ENCODE measurements at regions not wholly inside any gene's neighbourhood (a gene's known extent, or its start where the extent isn't known, plus 50 kb on each side); places are given as distances from the start of the nearest gene placed in this dataset.
"Not testable (repeated sequence)": the region's sequence is repeated elsewhere in the genome, so short reads cannot be mapped to it uniquely, and the experiment has no call there.

DNA sequence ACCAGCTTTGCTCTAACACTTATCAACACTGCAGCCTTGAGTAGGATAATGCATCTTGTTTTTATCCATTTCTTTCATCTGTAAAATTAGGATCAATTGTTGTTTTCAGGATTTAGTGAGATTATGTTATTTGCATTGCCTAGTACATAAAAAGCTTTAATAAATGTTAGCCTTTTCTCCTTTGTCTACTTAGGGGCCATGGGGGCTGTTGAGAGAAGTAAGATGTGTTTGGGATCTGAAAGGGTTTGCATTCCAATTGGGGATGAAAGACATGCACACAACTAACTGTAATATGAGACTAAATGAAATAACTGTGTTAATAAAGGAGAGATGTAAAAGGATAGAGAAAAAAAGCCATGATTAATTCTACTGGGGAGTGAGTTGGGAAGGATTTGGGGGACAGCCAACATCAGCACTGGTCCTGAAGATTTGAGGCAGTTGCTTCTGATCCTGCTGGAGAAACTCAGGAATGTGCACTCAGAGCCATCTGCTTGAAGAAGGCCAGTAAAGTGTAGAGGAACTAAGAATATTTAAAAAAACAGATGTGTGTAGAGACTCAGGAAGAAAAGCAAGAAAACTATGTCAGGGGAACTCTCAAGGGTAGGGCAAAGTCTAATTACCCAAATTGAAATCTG lies 236.3 kb downstream of the OLFM4 start:
- no peak overlapping the region for H3K27ac ChIP-seq
- DNase-seq (ENCODE audit: low read depth, low spot score), result no peak

DNA sequence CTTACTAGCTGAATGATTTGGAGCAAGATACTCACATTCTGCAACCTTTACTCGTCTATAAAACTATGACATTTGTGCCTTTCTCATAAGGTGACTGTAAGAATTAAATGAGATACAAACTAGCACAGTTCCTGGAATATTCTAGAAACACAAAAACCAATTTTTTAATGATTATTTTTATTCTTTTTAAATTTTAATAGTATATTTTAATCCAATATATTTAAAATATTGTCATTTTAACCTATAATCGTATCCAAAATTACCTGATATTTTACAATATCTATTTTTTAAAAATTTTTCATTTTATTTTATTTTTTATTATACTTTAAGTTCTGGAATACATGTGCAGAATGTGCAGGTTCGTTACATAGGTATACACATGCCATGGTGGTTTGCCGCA lies 238.1 kb downstream of the OLFM4 start:
- no peak for DNase-seq (ENCODE audit: low read depth, low spot score)

GRCh38 chr13:53269634-53270033 lies 241.0 kb downstream of the OLFM4 start:
- no peak overlapping the region for H3K27ac ChIP-seq
- DNase-seq (ENCODE audit: low read depth, low spot score), result no peak

More for the DNA sequence above, 238.1 kb downstream of the OLFM4 start:
- no peak overlapping the region for H3K27ac ChIP-seq

DNA sequence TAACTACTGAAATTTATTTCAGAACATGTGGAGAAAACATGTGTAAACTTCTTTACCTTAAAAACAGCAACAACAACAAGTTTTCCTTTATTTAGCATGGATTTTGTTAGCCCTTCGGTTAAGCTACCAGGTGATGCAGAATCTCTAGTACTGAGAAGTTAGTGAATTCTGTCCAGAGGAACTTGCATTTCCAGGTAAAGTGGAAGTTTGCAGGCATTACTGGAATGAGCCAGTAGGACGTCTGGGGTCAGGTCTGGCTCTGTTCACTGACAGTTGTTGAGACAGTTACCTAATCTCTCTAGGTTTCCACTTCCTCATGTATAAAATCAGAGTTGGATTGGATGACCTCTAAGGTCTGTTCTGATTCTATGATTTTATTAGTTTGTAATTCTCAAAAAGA lies 244.3 kb downstream of the OLFM4 start:
- no peak for DNase-seq (ENCODE audit: low read depth, low spot score)
- no peak overlapping the region for H3K27ac ChIP-seq

- DNase-seq (ENCODE audit: low read depth, low spot score), result no peak
- H3K27ac ChIP-seq, result no peak overlapping the region
Measured at GRCh38 chr13:53276265-53276664, 247.7 kb downstream of the OLFM4 start.

DNA sequence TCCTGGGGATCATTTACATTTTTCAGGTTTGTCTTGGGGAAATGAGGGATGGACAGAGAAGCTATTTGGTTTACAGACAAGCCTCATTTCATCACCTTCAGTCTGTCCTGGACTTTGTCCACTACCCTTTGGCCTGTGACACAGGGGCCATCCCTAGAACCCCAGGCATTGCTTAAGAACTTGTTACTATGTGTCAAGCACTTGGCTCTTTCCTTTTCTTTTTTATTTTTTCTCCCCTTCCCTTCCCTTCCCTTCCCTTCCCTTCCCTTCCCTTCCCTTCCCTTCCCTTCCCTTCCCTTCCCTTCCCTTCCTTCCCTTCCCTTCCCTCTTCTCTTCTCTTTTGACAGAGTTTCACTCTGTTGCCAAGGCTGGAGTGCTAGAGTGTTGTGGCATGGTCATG lies 253.1 kb downstream of the OLFM4 start:
- H3K27ac ChIP-seq, result no peak overlapping the region
- no peak for DNase-seq (ENCODE audit: low read depth, low spot score)

- DNase-seq (ENCODE audit: low read depth, low spot score), result no peak
- H3K27ac ChIP-seq, result no peak overlapping the region
Measured at GRCh38 chr13:53285896-53286430, 257.4 kb downstream of the OLFM4 start.

- no peak for DNase-seq (ENCODE audit: low read depth, low spot score)
- no peak overlapping the region for H3K27ac ChIP-seq
Measured at GRCh38 chr13:53298396-53298795, 269.8 kb downstream of the OLFM4 start.

DNA sequence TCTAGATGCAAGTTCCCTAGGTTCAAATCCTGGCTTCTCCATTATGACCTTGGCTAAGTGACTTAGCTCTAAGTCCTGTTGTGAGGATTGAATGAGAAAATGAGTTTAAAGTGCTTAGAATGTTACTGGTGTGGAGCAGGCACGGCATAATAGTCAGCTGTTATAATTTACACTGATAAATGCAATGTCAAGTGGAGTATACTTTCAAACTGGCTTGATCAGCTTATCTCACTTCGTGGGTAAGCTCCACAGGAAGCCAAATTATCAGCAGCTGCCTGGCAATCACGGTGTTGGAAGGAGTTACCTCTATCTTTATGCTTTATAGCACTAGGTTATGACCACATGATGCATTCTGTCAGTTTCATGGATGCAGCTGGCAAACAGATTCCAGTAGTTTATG lies 272.8 kb downstream of the OLFM4 start:
- no peak overlapping the region for H3K27ac ChIP-seq
- DNase-seq (ENCODE audit: low read depth, low spot score), result no peak

- H3K27ac ChIP-seq; DNase-seq (ENCODE audit: low read depth, low spot score): not testable (repeated sequence)
Measured at GRCh38 chr13:53305419-53305818, 276.8 kb downstream of the OLFM4 start.

DNA sequence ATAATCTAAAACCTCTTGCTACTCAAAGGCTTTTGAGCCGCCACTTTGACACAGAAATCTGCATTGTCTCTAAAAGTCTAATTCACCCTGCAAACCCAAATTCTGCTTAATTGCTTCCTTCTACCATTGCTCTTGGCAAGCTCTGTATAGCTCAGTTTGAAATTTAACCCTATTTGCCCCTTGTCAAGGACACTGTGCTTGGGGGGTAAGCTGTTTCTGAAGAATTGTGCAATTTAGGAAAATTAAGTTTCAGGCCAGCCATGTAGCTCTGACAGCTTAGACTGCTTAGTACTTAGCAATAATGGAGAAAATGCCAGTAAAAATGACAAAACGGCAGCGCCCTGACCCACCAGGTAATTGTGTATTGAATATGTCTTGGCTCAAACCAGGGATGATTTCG lies 282.2 kb downstream of the OLFM4 start:
- DNase-seq (ENCODE audit: low read depth, low spot score), result no peak
- no peak overlapping the region for H3K27ac ChIP-seq

- no peak overlapping the region for H3K27ac ChIP-seq
- no peak for DNase-seq (ENCODE audit: low read depth, low spot score)
Measured at GRCh38 chr13:53311561-53311960, 282.9 kb downstream of the OLFM4 start.

DNA sequence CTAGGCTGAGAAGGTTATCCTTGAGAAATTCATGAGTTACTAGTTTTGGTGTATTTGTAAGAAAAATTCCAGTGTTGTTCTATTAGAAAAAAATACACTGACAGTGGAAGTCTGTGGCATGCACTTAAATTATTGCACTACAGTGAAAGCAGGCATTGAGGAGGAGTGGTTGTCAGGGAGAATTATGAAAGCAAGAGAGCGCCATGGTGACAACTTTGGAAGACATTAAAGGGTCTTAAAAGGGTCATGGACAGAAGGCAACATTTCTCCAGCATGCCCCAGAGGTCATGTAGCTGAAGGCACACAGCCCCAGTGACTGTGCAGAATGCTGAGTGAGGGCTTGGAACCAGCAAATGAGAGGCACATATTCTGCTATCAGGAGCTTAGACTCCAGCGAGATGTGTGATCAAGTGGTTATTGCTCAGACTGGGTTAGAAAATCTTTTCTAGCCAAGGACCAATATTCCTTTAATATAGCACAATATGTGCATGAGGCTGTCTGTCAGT lies 292.7 kb downstream of the OLFM4 start:
- no peak overlapping the region for H3K27ac ChIP-seq
- DNase-seq (ENCODE audit: low read depth, low spot score), result no peak

DNA sequence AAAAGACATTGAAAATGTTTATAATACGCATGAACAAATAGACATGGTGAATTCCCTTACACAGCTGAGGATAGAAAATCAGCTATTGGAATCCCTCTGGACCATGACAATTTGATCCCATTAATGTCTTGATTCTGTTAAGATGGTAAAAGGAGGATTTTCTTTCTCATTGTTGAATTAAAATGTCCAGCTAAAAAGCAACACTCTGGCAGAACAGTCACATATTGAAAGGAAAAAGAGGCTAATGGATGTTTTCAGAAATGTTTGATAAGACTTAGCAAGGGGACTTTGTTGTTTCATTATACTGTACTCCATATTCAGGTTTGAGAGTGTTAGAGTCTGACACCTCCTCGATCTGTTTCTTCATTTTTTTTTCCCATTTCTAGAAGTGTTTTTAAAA lies 296.0 kb downstream of the OLFM4 start:
- no peak overlapping the region for H3K27ac ChIP-seq
- no peak for DNase-seq (ENCODE audit: low read depth, low spot score)

- DNase-seq (ENCODE audit: low read depth, low spot score), result no peak
Measured at GRCh38 chr13:53326716-53327115, 298.1 kb downstream of the OLFM4 start.

DNA sequence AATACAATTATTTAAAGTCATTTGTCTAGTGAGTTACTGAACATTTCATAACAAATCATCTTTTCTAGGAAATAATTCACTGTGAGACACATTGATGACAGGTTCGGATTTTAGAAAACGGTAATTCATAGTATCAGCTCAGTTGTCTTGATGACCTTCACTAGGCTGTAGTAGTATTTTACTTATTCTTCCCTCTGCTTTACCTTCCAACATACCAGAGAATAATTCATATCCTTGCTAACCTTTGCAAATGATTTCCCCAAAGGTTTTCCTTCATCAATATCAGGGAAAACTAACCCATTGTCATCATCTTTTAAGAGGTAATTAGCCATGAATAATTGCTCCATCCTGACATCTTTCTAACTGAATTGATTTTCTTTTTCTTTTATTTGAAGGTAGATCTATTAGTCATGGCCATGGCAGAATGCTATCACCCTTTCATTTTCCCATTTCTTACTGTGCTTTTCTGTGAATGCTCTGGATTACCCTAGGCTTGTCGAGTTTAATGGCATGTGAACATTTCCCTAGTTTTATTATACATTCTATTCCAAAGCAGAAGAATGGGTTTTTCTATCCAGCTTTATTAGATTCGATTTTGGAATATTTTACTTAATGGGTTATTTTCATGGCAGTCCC lies 299.2 kb downstream of the OLFM4 start:
- H3K27ac ChIP-seq, result no peak overlapping the region
- no peak for DNase-seq (ENCODE audit: low read depth, low spot score)

More at GRCh38 chr13:53326716-53327115, 298.1 kb downstream of the OLFM4 start:
- H3K27ac ChIP-seq, result no peak overlapping the region

DNA sequence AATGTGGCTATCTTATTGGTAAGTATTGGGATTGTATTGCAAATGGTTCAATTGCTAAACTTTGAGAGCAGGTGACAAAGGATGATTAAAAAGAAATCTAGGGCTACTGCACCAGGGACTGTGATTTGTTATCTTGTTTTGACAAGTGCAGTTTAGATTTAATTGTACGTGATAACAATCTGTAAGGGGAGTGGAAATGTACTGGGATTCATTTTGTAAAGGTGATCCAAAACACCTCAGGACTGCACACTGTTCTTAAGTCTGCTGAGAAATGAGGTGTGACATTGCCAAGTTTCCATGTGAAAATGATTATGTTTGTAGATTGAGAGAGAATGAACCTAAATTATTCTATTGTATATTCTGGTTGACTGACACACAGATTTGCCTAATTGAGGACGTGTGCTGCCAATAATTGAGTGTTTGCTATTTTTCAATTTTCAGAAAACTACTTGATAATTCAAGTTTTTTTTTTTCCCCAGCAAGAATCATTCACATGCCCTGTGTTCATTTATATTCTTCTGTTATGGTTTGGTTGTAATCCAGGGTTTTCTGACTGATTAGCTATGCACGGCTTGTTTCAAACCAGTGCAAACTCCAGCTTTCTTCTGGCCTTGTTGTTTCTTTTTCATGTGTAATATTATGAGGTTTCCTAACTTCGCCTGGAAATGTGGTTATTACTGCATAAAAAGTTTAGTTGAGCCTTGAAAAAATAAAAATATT lies 308.0 kb downstream of the OLFM4 start:
- no peak overlapping the region for H3K27ac ChIP-seq
- DNase-seq (ENCODE audit: low read depth, low spot score), result no peak

DNA sequence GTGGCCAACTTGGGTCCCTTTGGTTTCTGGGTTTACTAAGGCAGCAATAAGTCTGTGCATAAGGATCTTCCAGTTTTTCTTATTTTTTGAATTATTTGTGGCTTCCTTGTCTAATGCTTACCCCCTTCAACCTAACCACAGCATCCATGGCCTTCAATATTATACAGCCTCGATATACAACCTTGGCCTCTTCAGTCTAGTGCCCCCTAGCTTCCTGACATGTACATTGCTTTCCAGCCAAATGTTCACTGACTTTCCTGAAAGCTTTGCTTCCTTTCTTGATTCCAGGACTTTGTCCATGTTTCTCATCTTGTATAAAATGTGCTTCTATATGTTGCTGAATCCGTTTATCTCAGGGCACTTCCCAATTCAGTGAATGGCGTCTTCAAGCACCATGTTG lies 310.1 kb downstream of the OLFM4 start:
- H3K27ac ChIP-seq, result no peak overlapping the region
- no peak for DNase-seq (ENCODE audit: low read depth, low spot score)

- H3K27ac ChIP-seq, result no peak overlapping the region
- no peak for DNase-seq (ENCODE audit: low read depth, low spot score)
Measured at GRCh38 chr13:53340505-53341143, 312.0 kb downstream of the OLFM4 start.

DNA sequence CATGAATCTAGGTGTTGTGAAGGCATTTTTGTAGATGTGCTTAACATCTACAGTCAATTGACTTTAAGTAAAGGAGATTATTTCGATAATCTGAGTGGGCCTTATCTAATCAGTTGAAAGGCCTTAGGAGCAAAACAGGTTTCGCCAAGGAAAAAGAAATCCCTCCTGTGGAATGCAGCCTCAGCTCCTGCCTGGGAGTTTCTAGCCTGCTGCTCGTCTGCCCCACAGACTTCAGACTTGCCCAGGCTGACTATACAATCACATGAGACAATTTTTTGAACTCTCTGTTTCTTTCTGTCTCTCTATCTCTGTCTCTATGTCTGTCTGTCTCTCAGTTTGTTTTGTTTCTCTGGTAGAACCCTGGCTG lies 312.5 kb downstream of the OLFM4 start:
- no peak overlapping the region for H3K27ac ChIP-seq
- no peak for DNase-seq (ENCODE audit: low read depth, low spot score)

Measured in epithelial cell of prostate (primary cell).